ENCODE measurements at regions not wholly inside any gene's neighbourhood (a gene's known extent, or its start where the extent isn't known, plus 50 kb on each side); places are given as distances from the start of the nearest gene placed in this dataset.

DNA sequence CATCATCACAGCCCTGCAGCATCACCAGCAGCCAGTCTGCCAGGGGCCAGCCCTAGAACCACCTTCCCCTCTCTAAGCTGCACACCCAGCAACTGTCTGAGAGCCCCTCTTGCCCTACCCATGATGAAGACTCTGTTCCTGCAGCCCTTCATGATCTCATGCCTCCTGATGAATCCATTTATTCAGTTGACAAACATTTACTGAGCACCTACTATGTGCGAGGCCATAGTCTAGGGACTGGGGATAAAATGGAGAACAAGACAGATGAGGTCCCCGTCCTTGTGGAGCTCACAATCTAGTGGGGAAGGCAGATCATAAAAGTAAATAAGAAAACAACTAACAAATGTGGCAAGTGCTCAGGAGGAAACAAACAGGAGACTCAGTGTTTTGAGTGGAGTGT, 96.3 kb downstream of the PCDH1 start:
- H2AFZ ChIP-seq (ENCODE audit: insufficient read depth, low read depth, low read length, poor library complexity, severe bottlenecking) = no peak overlapping the region
- Mint-ChIP-seq H3K4me1 (no peaks in the 10 kb centered on the region), H3K4me3 (no peak overlapping the region), H3K27ac (no peak overlapping the region), H3K9me3 (ENCODE audit: insufficient read depth) (peaks cover 2% of the 10 kb centered on the region), H3K27me3 (peaks cover 21% of the 10 kb centered on the region)
- ATAC-seq (ENCODE audit: low read depth) (no peak), DNase-seq (no peak)
- H3K4me3 ChIP-seq (ENCODE audit: control extremely low read depth in 1 of 5, extremely low read depth in 1 of 5, insufficient read depth in 1 of 5, low read depth in 2 of 5, low read length in 4 of 5) = no peak overlapping the region
- no peak overlapping the region for H3K4me2 ChIP-seq (replicated peaks; ENCODE audit: low read depth, low read length, poor library complexity, severe bottlenecking)
- peaks cover 0 to 5% (median 0%) of the 10 kb centered on the region in 4 experiments for H3K27me3 ChIP-seq (replicated peaks in 1 of 4; ENCODE audit: control extremely low read depth in 1 of 4, control insufficient read depth in 3 of 4, insufficient read depth in 4 of 4, low read length in 3 of 4)
- H3K9ac ChIP-seq (ENCODE audit: low read length) = no peak overlapping the region
- TF ChIP-seq EZH2 (IDR thresholded peaks at IDR 0.05; ENCODE audit: borderline replicate concordance, insufficient read depth, low read depth, low read length, poor library complexity, severe bottlenecking) = no peak
- TF ChIP-seq, protein P1, sequence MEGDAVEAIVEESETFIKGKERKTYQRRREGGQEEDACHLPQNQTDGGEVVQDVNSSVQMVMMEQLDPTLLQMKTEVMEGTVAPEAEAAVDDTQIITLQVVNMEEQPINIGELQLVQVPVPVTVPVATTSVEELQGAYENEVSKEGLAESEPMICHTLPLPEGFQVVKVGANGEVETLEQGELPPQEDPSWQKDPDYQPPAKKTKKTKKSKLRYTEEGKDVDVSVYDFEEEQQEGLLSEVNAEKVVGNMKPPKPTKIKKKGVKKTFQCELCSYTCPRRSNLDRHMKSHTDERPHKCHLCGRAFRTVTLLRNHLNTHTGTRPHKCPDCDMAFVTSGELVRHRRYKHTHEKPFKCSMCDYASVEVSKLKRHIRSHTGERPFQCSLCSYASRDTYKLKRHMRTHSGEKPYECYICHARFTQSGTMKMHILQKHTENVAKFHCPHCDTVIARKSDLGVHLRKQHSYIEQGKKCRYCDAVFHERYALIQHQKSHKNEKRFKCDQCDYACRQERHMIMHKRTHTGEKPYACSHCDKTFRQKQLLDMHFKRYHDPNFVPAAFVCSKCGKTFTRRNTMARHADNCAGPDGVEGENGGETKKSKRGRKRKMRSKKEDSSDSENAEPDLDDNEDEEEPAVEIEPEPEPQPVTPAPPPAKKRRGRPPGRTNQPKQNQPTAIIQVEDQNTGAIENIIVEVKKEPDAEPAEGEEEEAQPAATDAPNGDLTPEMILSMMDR (IDR thresholded peaks at IDR 0.05) = no peak
- H3K27ac ChIP-seq (ENCODE audit: low read length in 2 of 2) = no peak overlapping the region
- H3K4me1 ChIP-seq (ENCODE audit: control insufficient read depth in 2 of 2, insufficient read depth in 2 of 2, low read length in 2 of 2) = no peaks in the 10 kb centered on the region
- H3K36me3 ChIP-seq (replicated peaks in 1 of 2; ENCODE audit: control extremely low read depth in 1 of 2, control insufficient read depth in 1 of 2, extremely low read depth in 1 of 2, insufficient read depth in 2 of 2, low read length in 1 of 2) = no peaks in the 10 kb centered on the region
- intact Hi-C loops (cut with micrococcal nuclease) = no loop called here
- no peaks in the 10 kb centered on the region for H3K9me3 ChIP-seq (ENCODE audit: control extremely low read depth in 1 of 3, control insufficient read depth in 2 of 3, insufficient read depth in 1 of 3, low read length in 2 of 3)
- WGBS (ENCODE audit: insufficient coverage) = no CpG with 5 or more reads among the region's 2 CpGs
- no peaks in the 10 kb centered on the region for H3K79me2 ChIP-seq (ENCODE audit: control insufficient read depth, insufficient read depth, low read length)
- no peaks in the 10 kb centered on the region for H4K20me1 ChIP-seq (ENCODE audit: control insufficient read depth, insufficient read depth, low read length, poor library complexity, severe bottlenecking)
- ChIA-PET POLR2A (no interaction called here), CTCF (interaction anchor here (1.0 kb wide), 1 partner anchor 10 kb away, joined by 3 read pairs; no protein-coding TSS in a partner anchor)

DNA sequence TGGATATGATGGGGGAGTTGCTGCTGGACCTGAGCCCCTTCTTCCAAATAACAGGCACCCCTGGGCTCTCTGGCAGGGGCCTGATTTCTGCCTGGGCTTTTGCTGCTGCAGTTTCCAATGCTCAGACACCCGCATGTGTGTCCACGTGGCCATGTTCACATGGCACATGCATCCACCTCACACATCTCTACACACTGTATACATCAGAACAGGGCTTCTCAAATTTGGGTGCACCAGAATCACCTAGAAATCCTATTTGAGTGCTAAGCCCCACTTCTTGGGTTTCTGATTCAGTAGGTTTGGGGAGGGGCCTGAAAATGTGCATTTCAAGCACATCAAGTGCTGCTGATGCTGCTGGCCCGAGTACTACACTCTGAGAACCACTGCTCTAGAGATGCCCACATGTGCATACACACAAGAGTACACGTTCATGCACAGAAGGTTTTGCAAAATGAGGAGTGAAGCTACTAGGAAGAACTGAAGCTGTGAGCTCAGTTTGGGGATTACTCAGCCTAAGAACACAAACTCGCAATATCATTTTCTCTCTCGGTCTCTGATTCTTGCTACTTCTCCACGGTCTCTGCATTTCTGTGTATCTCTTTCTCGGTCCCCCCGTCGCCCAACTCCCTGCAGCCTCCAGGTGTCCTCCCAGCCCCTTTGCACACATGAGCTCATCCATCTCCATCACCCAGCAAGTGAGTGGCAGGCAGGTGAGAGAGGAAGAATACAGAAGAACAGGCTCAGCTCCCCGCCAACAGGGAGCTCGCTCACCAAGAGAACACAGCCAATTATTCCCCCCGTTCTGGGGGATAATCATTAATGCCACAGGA, 97.0 kb downstream of the PCDH1 start:
- H3K4me1 Mint-ChIP-seq = no peaks in the 10 kb centered on the region
- H3K4me2 ChIP-seq (replicated peaks; ENCODE audit: low read depth, low read length, poor library complexity, severe bottlenecking) = no peak overlapping the region
- peaks cover 0 to 5% (median 0%) of the 10 kb centered on the region in 4 experiments for H3K27me3 ChIP-seq (replicated peaks in 1 of 4; ENCODE audit: control extremely low read depth in 1 of 4, control insufficient read depth in 3 of 4, insufficient read depth in 4 of 4, low read length in 3 of 4)
- intact Hi-C loops (cut with micrococcal nuclease) = no loop called here
- no peak overlapping the region for H3K4me3 ChIP-seq (ENCODE audit: control extremely low read depth in 1 of 5, extremely low read depth in 1 of 5, insufficient read depth in 1 of 5, low read depth in 2 of 5, low read length in 4 of 5)
- ChIA-PET POLR2A (interaction anchor here (0.6 kb wide), 1 partner anchor 59 kb away, joined by 3 read pairs; no protein-coding TSS in a partner anchor), CTCF (interaction anchor here (1.0 kb wide), 1 partner anchor 11 kb away, joined by 3 read pairs; no protein-coding TSS in a partner anchor)
- peaks cover 2% of the 10 kb centered on the region for H3K9me3 Mint-ChIP-seq (ENCODE audit: insufficient read depth)
- no peak overlapping the region for H3K27ac ChIP-seq (ENCODE audit: low read length in 2 of 2)
- no peaks in the 10 kb centered on the region for H3K4me1 ChIP-seq (ENCODE audit: control insufficient read depth in 2 of 2, insufficient read depth in 2 of 2, low read length in 2 of 2)
- H3K27ac Mint-ChIP-seq = no peak overlapping the region
- DNase-seq (no peak), ATAC-seq (ENCODE audit: low read depth) (no peak)
- no peaks in the 10 kb centered on the region for H3K79me2 ChIP-seq (ENCODE audit: control insufficient read depth, insufficient read depth, low read length)
- WGBS (ENCODE audit: insufficient coverage) = 80% methylated on average over 6 of the region's 13 CpGs
- no peak overlapping the region for H2AFZ ChIP-seq (ENCODE audit: insufficient read depth, low read depth, low read length, poor library complexity, severe bottlenecking)
- no peaks in the 10 kb centered on the region for H3K36me3 ChIP-seq (replicated peaks in 1 of 2; ENCODE audit: control extremely low read depth in 1 of 2, control insufficient read depth in 1 of 2, extremely low read depth in 1 of 2, insufficient read depth in 2 of 2, low read length in 1 of 2)
- no peaks in the 10 kb centered on the region for H3K9me3 ChIP-seq (ENCODE audit: control extremely low read depth in 1 of 3, control insufficient read depth in 2 of 3, insufficient read depth in 1 of 3, low read length in 2 of 3)
- H3K4me3 Mint-ChIP-seq = no peak overlapping the region
- no peaks in the 10 kb centered on the region for H4K20me1 ChIP-seq (ENCODE audit: control insufficient read depth, insufficient read depth, low read length, poor library complexity, severe bottlenecking)
- H3K27me3 Mint-ChIP-seq = peaks cover 22% of the 10 kb centered on the region
- no peak overlapping the region for H3K9ac ChIP-seq (ENCODE audit: low read length)
- TF ChIP-seq, protein P1 (IDR thresholded peaks at IDR 0.05) = no peak
- no peak for TF ChIP-seq EZH2 (IDR thresholded peaks at IDR 0.05; ENCODE audit: borderline replicate concordance, insufficient read depth, low read depth, low read length, poor library complexity, severe bottlenecking)

Measured in B cell (primary cell).